HG03103 (cell line): ENCODE measurements at regions not wholly inside any gene's neighbourhood (a gene's known extent, or its start where the extent isn't known, plus 50 kb on each side); places are given as distances from the start of the nearest gene placed in this dataset.
"Not testable (repeated sequence)": the region's sequence is repeated elsewhere in the genome, so short reads cannot be mapped to it uniquely, and the experiment has no call there.

Experiments used
- ATAC-seq: cut with Tn5 transposase; IDR thresholded peaks from one replicate; pipeline ENCODE4 v1.9.1; 2021; ENCODE audit warnings: low read depth; ENCODE audit not compliant: unreplicated experiment

DNA sequence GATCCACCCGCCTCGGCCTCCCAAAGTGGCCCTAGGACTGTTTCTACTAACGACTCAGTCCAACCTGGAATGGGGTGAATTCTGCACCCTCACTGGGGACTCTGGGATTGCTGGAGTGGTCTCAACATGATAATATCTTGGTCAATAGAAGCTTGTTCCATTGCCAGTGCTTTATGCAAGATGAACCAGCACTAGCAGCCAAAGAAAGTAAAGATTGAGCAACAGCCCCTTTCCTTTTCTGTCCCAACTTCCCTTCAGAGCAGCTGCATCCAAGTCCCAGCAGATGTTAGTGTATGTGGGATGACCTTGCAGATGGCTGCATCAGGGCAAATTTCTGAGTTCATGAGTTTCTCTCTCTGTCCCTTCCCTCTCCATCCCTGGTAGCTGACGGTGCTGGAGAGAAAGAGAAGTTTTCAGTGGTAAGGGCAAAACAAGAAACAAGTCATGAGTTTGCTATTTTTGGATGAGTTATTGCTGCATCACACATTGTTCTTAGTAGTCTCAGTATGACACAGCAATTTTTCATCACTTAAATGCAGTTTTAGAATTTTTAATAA, 183.6 kb upstream of the EDNRB start:
- no peak for ATAC-seq

DNA sequence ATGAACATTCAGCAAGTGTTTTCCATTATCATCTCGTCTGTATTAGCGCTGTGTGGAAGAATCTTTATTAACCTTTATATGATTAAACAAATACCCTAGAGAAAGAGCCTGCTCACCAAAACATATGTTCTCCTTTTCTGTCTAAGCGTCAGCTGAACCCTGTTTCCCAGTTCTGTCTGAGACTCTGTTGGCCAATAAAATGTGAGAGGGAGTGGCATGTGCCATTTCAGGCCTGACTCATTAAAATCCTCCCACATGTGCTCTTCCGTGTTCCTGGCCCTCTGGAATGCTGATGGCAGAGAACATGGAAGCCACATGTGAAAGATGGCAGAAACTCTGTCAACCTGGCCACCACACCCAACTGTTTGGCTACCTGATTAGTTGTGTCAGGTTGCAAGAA, 181.9 kb upstream of the EDNRB start:
- ATAC-seq: no peak

DNA sequence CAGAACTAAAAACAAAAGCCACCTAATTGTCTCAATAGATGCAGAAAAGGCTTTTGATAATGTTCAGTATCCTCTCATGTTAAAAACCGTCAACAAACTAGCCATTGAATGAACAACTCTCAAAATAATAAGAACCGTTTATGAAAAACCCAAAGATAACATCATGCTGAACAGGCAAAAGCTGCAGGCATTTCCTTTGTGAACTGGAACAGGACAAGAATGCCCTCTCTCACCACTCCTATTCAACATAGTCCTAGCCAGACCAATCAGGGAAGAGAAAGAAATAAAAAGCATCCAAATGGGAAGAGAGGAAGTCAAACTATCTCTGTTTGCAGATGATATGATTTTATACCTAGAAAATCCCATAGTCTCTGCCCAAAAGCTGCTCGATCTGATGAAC, 179.6 kb upstream of the EDNRB start:
- ATAC-seq: no peak

DNA sequence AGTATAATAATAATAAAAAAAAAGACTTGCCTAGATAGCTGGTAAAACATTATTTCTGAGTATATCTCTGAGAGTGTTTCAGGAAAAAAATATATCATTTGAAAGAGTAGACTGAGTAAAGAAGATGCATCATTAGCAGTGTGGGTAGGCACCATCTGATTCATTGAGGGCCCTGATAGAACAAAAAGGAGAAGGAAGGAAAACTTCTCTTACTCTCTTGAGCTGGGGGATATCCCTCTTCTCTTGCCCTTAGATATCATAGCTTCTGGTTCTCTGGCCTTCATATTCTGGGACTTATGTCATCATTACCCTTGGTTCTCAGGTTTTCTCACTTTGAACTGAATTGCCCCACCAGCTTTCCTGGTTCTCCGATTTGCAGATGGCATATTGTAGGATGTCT, 177.6 kb upstream of the EDNRB start:
- no peak for ATAC-seq

DNA sequence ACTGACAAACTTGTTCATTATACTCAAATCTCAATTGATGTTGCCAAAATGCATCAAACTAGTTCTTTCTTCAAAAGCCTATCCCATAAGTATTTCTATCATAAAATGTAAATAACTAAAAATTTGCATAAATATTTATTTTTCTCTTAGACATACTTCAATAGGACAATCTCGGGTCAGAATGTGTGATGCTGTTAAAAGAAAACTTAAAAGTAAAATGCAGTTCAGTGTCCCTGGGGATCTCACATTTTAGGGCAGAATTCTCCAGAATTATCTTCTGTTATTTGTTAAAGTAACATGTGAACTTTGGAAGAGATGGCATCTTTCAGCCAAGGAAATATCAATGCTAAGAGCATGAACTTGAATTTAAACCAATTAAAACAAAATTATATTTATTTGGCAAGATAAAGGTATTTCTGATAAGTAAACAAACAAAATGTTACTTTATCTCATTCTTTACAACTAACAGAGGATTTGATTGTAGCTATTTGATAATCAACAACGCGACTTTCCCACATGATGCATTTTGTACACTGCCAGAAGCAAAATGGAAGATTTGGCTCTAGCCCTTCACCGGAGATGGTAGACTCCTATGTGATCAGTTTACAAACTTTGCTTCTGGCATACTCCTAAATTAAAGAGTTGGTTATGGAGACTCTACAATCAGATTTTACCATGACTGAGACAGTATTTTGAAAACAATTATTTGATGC, 169.5 kb upstream of the EDNRB start:
- ATAC-seq: no peak

DNA sequence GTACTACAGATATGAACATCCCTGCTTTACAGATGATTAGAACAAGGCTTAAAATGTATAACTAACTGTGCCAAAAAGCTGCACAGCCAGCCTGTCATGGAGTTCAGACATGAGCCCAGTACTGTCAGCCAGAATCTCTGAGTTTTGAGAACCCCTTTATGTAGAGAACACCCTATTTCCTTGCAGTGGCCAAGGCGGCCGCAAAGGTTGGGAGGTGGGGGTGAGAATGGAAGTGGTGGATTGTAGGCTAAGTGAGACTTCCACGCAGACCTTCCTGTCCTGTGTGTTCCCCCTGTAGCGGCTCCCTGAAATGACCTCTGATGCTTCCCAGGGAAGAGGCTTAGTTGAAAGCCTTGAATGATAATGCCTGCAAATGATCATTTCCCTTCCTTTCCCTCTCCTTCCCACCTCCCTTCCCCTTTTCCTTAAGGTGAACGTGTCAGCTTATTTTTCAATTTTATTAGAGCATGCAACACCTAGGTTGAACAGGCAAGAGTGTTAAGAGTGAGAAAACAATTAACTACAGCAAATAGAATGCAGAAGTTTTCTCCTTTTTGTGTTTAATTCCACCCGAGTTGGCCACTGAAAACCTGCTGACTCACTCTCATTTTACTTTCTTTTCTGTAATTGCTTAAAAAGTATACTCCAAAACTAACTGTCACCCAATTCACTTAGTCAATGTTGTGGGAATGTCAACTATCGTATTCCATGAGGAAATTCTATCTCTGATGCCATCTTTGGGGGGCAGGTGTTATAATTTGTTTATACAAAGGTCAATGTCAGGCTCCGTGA, 167.0 kb upstream of the EDNRB start:
- ATAC-seq: no peak

DNA sequence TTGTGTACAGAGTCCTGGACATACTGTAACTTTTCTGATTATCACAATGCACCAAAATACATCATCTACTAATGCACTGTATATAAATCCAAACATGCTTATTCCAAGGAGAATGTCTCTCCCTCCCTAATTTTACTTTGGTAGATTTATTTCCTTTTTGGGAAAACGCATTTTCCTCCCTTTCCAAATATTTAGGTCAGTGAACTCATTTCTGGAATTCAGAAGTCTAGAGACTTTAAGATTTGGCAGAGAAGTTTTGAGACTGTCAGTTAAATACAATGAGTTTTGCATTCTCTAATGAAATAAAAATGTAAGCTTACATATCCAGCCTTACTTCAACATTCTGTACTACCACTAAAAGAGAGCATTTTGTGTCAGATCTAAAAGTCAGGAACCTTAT, 165.8 kb upstream of the EDNRB start:
- ATAC-seq: no peak

DNA sequence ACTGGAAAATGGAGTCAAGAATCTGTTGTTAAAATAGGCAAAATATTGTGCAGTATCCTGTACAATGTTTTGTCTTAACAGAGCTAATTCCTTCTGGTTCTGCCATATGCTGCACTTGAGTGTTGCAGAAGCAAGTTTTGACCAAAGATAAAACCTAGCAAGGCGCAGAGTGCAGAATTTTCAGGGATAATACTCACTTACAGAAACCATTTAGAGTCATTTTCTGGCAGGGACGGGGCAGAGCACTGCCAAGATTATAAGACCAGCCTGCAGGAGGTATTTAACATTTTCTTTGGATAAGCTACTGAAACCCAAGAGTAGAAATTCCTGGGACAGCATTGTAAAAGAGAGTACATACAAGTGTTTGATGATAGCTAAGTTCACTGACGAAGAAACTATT, 159.5 kb upstream of the EDNRB start:
- no peak for ATAC-seq

DNA sequence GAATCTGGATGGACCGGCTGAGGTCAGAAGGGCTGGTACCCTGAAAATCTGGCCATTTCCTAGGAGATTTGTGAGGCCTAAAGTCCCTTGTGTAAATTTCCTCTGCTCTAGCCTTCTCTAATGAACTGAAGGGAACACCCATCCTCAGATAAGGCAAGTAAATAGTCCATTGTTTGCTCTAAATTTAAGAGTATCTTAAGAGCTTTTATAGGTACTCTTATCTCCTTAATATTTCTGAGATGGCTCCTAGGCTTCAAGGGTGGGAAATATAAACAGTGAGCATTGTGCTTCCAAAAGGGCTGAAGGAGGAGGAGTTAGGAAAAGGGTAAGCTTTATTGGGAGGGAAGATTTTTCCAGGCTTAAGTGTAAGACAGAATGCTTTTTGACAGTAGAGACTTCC, 148.7 kb upstream of the EDNRB start:
- ATAC-seq: no peak

DNA sequence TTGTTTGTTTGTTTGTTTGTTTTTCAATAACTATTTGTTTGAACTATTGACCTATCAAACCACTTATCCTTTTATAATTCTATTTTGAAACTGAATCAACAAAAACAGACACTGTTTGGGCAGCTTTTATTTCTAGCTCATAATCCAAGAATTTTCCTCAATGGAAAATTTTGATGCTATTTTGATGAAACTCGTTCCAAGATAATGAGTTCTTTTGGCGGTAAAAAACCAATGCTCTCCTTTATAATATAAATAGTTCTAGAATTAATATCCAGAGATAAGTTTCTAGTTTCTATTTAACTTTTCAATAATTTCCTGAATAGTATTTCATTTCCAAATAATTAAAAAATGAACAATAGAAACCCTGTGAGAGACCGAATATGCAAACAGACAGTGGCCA, 146.5 kb upstream of the EDNRB start:
- ATAC-seq: no peak

DNA sequence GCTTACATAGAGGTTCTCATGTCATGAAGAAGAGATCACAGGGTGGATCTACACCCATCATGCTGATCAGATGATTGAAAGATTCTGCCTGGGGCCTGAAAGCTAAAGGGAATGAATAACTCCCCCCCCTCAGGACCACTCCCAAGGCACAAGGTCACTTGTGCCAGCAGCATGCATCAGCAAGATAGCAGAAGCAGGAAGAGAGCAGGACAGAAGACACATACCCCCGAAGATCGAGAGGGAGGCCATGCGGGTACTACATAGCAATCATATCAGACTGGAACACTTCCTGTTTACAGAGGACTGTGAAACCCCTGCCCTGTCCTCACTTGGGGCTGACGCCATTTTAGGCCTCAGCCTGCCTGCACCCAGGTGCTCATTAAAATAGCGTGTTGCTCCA, 143.2 kb upstream of the EDNRB start:
- ATAC-seq: no peak

DNA sequence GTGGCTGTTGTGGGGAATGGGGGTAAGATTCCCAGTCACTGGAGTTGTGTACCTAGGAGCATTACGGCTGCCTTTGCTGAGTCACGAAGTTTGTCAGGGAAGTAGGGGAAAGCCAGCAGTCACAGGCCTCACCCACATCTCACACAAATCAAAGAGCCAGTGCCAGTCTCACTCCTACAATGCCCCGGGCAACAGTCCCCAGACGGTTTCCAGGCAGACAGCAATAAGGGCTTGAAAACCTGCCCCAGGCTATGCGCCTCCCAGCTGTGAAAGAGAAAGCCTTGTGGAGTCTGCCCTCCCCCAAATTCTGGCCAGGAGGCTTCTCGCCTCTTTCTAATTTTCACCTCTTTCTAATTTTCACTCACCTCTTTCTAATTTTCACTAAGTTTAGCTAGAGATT, 142.3 kb upstream of the EDNRB start:
- no peak for ATAC-seq

DNA sequence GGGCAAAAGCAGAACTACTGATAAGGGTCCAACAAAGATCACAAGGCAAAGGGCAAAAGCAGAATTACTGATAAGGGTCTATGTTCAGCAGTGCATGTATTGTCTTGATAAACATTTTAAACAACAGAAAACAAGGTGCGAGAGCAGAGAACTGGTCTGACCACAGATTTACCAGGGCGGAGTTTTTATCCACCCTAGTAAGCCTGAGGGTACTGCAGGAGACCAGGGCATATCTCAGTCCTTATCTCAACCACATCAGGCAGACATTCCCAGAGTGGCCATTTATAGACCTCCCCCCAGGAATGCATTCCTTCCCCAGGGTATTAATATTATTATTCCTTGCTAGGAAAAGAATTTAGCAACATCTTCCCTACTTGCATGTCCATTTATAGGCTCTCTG, 138.2 kb upstream of the EDNRB start:
- not testable (repeated sequence) for ATAC-seq

DNA sequence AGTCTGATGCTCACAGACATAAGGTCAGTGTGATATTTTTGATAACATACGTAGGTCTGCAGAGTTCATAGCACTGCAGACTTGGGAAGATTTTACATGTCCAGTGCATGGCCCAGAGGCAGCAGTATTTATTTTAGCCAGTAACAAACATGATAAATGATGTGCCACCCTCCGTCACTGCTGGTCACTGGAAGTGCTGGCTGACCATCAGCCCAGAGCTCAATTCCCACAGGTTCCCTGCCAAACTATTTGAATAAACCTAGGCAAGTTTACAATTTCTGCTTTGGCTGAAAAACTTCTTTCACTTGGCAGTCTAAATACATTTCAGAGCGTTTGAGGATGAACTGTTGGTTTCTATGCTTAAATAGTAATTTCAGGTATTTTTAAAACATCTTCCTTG, 135.5 kb upstream of the EDNRB start:
- ATAC-seq: no peak

DNA sequence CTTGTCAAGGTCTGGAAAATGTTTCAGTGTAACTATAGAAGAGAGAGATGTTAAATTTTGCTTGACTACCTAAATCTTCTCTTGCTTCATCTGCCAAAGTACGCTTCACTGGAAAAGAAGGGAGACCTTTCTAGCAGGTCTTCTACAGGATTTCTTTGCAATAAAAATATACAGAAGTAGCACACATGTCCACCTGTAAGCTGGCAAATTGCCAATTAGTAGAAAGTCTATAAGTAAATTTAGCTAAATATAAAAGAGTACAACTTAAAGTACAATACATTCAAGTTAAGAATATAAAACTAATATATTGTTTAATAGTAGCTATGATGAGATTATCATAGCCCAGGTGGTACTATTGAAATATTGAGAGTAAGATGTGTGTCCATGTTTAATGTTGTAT, 128.5 kb upstream of the EDNRB start:
- ATAC-seq: no peak

DNA sequence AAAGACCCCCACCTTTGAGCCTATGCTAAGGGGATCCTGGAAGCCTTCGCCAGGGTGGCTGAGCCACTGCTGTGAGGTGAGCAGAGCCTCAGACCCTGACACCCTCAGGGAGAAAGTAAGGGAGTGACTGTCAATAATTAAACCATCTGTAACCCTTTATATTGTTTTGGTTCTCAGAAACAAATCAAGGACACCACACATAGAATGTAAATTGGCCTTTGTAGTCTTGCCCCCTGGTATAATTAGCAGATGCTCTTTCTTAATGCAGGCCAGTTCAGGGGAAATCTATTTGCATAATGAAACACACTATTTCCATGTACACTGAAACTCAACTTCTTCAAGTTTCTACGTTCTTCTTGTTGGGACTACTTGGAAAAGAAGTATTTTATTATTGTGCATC, 127.7 kb upstream of the EDNRB start:
- ATAC-seq: peak; percentile 51

DNA sequence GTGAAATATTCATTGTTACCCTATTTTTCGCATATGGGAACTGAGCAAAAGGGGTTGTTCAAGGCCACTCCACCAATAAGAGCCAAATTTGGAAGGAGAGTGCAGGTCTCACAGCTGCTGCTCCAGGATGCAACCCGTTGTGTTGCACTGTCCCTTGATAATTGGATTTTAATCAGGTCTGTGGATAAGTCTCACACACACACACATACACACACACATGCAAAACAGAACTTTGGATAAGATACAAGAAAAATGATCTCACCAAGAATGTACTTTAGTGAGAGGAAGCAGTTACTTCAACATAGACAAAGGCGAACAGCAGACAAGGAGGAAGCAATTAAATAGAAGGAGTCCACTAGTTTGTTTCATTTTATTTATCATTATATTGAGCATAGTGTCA, 127.3 kb upstream of the EDNRB start:
- ATAC-seq: peak; percentile 30

DNA sequence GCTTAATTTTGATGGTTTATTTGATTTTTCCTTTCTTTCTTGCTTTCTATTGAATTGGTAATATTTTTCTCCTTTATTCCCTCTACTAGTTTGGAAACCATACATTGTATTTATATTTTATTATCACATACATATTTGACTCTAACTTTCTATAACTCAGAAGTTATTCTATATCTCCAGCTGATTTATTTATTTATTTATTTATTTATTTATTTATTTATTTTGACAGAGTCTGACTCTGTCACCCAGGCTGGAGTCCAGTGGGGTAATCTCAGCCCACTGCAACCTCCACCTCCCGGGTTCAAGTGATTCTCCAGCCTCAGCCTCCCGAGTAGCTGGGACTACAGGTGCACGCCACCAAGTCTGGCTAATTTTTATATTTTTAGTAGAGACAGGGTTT, 122.7 kb upstream of the EDNRB start:
- not testable (repeated sequence) for ATAC-seq

DNA sequence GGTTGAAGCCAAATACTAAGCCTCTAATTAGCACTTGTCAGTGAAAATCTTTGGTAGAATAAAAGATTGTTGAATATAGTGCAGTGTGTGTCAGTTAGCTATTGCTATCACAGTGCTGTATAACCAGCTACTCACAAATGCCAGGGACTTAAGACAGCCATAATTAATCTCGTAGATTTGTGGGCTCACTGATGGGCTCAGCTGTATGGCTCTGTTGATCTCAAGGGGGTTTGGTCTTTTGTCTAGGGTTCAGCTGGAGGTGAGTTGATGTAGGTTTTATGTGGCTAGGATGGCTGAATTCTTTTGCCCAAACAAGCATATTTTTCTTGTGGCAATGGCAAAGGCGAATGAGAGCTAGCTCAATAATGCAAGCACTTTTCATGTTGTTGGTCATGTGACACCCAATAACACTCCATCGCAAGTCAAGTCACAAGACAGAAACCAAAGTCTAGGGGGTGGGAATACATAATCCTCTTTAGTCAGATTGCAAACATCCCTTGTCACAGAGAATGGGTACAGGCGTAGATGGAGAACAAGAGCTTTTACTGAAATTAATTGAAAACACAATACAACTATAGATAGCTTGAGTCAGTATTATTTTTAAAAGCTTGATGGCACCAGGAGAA, 121.7 kb upstream of the EDNRB start:
- no peak for ATAC-seq

DNA sequence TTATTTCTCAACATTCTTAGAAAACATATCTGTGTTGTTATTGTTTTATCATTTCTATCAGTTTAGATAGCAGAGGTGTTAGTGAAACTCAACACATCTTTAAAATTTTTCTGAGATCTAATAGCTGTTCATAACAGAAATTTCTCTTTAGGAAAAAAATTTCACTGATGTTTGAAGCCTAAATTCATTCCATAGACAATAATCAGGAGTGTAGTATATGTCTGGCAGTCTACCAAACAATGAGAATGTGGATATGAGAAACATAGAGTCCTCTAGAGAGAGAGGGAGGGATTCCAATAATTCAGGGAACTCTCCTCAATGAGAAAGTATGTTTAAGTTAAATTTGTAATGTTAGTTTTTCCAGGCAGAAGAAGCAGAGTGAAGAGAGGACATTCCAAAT, 118.2 kb upstream of the EDNRB start:
- ATAC-seq: no peak

DNA sequence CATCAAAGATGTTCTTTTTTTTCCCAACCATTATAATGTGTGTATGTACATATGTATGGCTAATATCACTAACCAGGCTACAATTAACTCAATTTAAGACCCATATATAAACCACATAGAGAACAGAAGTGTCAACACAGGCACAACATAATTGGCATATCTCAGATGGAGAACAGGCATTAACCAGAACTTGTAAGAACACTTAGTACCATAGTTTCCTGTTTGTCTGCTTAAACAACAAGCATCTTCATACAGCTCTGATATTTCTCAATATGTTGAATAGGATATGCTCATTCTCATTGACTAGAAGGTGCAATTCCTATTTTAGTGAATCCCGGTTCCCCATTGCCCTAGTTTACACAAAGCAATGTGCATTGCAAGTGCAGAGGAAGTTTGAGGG, 116.9 kb upstream of the EDNRB start:
- no peak for ATAC-seq

DNA sequence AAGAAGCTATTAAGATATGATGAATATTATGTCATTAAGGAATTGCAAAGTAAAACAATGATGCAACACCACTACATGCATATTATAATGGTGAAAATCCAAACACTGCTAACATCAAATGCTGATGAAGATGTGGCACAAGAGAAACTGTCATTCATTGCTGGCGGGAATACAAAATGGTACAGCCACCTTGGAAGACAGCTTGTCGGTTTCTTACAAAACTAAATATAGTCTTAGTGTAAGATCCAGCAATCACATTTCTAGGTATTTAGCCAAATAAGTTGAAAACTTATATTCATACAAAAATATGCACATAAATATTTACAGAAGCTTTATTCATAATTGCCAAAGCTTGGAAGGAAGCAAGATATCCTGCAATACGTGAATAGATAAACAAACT, 114.9 kb upstream of the EDNRB start:
- ATAC-seq: no peak
